IMR-90 (cell line): ENCODE measurements at regions not wholly inside any gene's neighbourhood (a gene's known extent, or its start where the extent isn't known, plus 50 kb on each side); places are given as distances from the start of the nearest gene placed in this dataset.

Source experiments
- ATAC-seq: fragments of 200-7000 bp; cut with Tn5 transposase; 2 replicates; pipeline ENCODE4 v1.9.1; 2020; ENCODE audit warnings: low read depth, mild to moderate bottlenecking, moderate library complexity
- BruUV-seq: library from RNA; stranded (reverse); fragments of 400-500 nt; replicated peaks from 2 replicates; lab custom pipeline; 2021; lab: Mats Ljungman, UMichigan
- CTCF ChIA-PET: fragments of 300-600 bp; formaldehyde crosslinking; extraction: SDS; loops from one replicate; lab custom pipeline; 2021; ENCODE audit warnings: antibody characterized with exemption; lab: Yijun Ruan, JAX
- POLR2A ChIA-PET: fragments of 300-600 bp; sonication (Branson Sonifier 250); formaldehyde crosslinking; loops from one replicate; lab custom pipeline; 2022; ENCODE audit warnings: antibody characterized with exemption; ENCODE audit not compliant: unreplicated experiment; lab: Charles Lee
- DNase-seq: peaks from one replicate; pipeline ENCODE4 v3.0.0; 2013
- H2AFZ ChIP-seq: replicated peaks from 2 replicates; pipeline ENCODE3; 2013; ENCODE audit warnings: low read length, mild to moderate bottlenecking; ENCODE audit not compliant: poor library complexity
- H2AK5ac ChIP-seq: 2 replicates; pipeline ENCODE4 v1.6.1; 2013; ENCODE audit warnings: low read depth, low read length, inconsistent platforms
- H2AK9ac ChIP-seq: replicated peaks from 2 replicates; pipeline ENCODE3; 2013; ENCODE audit warnings: mild to moderate bottlenecking, low read depth, low read length, moderate library complexity; ENCODE audit not compliant: poor library complexity
- H2BK120ac ChIP-seq: 2 replicates; pipeline ENCODE4 v1.6.1; 2013; ENCODE audit warnings: low read depth, low read length, inconsistent platforms
- H2BK15ac ChIP-seq: 3 replicates; pipeline ENCODE4 v1.6.1; 2013; ENCODE audit warnings: low read depth, low read length, inconsistent platforms
- H2BK20ac ChIP-seq: 2 replicates; pipeline ENCODE4 v1.6.1; 2013; ENCODE audit warnings: low read depth, mild to moderate bottlenecking, inconsistent platforms, low read length, moderate library complexity
- H2BK5ac ChIP-seq: 2 replicates; pipeline ENCODE4 v1.6.1; 2013; ENCODE audit warnings: mild to moderate bottlenecking, low read depth, low read length, inconsistent platforms; ENCODE audit not compliant: poor library complexity, severe bottlenecking
- H3K14ac ChIP-seq: replicated peaks from 2 replicates; pipeline ENCODE4 v1.6.1; 2013; ENCODE audit warnings: low read depth, low read length, inconsistent platforms
- H3K18ac ChIP-seq: 2 replicates; pipeline ENCODE4 v1.6.1; 2013; ENCODE audit warnings: low read depth, low read length, control low read depth
- H3K23ac ChIP-seq: 2 replicates; pipeline ENCODE4 v1.6.1; 2013; ENCODE audit warnings: low read depth, low read length, inconsistent platforms
- H3K27ac ChIP-seq: 2 replicates; pipeline ENCODE4 v1.5.1; 2013; ENCODE audit warnings: mild to moderate bottlenecking, control low read depth, low read length; ENCODE audit not compliant: insufficient read depth
- H3K27me3 ChIP-seq: 2 replicates; pipeline ENCODE4 v1.6.1; 2013; ENCODE audit warnings: low read length; ENCODE audit not compliant: control insufficient read depth, insufficient read depth
- H3K36me3 ChIP-seq: 2 replicates; pipeline ENCODE4 v1.6.1; 2013; ENCODE audit warnings: low read length, mixed read lengths; ENCODE audit not compliant: control insufficient read depth, insufficient read depth
- H3K4ac ChIP-seq: 2 replicates; pipeline ENCODE4 v1.6.1; 2013; ENCODE audit warnings: low read depth, low read length, inconsistent platforms
- H3K4me1 ChIP-seq: 2 replicates; pipeline ENCODE4 v1.6.1; 2013; ENCODE audit warnings: low read length, mixed read lengths; ENCODE audit not compliant: control insufficient read depth, insufficient read depth
- H3K4me2 ChIP-seq: 2 replicates; pipeline ENCODE4 v1.6.1; 2013; ENCODE audit warnings: low read depth, mild to moderate bottlenecking, control low read depth, low read length, moderate library complexity
- H3K4me3 ChIP-seq: 2 replicates; pipeline ENCODE4 v1.5.1; 2013; ENCODE audit warnings: low read depth, mild to moderate bottlenecking, control low read depth, low read length, moderate library complexity; ENCODE audit not compliant: insufficient read depth
- H3K56ac ChIP-seq: 2 replicates; pipeline ENCODE4 v1.6.1; 2013; ENCODE audit warnings: low read length, inconsistent platforms; ENCODE audit not compliant: insufficient read depth; ENCODE audit errors: extremely low read depth
- H3K79me1 ChIP-seq, 2 experiments: 2 replicates each; pipeline ENCODE4 v1.6.1; 2013; ENCODE audit warnings: low read length in 2 of 2, inconsistent platforms in 1 of 2, low read depth in 1 of 2
- H3K9ac ChIP-seq: 2 replicates; pipeline ENCODE4 v1.6.1; 2013; ENCODE audit warnings: low read depth, low read length, control low read depth
- H3K9me1 ChIP-seq: 2 replicates; pipeline ENCODE4 v1.6.1; 2013; ENCODE audit warnings: low read length, inconsistent platforms; ENCODE audit not compliant: insufficient read depth
- H3K9me3 ChIP-seq: 2 replicates; pipeline ENCODE4 v1.6.1; 2013; ENCODE audit warnings: low read length; ENCODE audit not compliant: control insufficient read depth, insufficient read depth
- H4K20me1 ChIP-seq: 2 replicates; pipeline ENCODE4 v1.6.1; 2013; ENCODE audit warnings: low read length, inconsistent platforms; ENCODE audit not compliant: insufficient read depth
- H4K5ac ChIP-seq: 2 replicates; pipeline ENCODE4 v1.6.1; 2013; ENCODE audit warnings: mild to moderate bottlenecking, low read depth, low read length, control low read depth
- H4K8ac ChIP-seq, 2 experiments: 2 replicates each; pipeline ENCODE4 v1.6.1; 2013; ENCODE audit warnings: low read depth in 2 of 2, low read length in 2 of 2, control low read depth in 1 of 2, inconsistent platforms in 1 of 2
- H4K91ac ChIP-seq: 2 replicates; pipeline ENCODE4 v1.6.1; 2013; ENCODE audit warnings: low read depth, low read length, inconsistent platforms; ENCODE audit not compliant: insufficient read depth
- BHLHE40 ChIP-seq: fragments of 150-350 bp; IDR thresholded peaks from 2 replicates; pipeline ENCODE4 v1.6.1; 2016; ENCODE audit warnings: mild to moderate bottlenecking, low read depth, low read length
- CEBPB ChIP-seq: IDR thresholded peaks from 2 replicates; pipeline ENCODE4 v1.6.1; 2012; ENCODE audit warnings: low read depth, low read length, improper control_type of control experiment
- CHD1 ChIP-seq: IDR thresholded peaks from 2 replicates; pipeline ENCODE4 v1.6.1; 2012; ENCODE audit warnings: low read depth, low read length, improper control_type of control experiment
- ELK1 ChIP-seq: fragments of 150-350 bp; IDR thresholded peaks from 2 replicates; pipeline ENCODE4 v1.6.1; 2016; ENCODE audit warnings: low read depth, mild to moderate bottlenecking, low read length, moderate library complexity, borderline replicate concordance
- FOS ChIP-seq: fragments of 150-350 bp; IDR thresholded peaks from 2 replicates; pipeline ENCODE4 v1.6.1; 2016; ENCODE audit warnings: low read depth, low read length
- MAFK ChIP-seq: IDR thresholded peaks from 2 replicates; pipeline ENCODE4 v1.6.1; 2012; ENCODE audit warnings: low read depth, low read length, improper control_type of control experiment
- MAZ ChIP-seq: IDR thresholded peaks from 2 replicates; pipeline ENCODE4 v1.6.1; 2012; ENCODE audit warnings: low read depth, mild to moderate bottlenecking, low read length, improper control_type of control experiment, moderate library complexity, borderline replicate concordance
- MXI1 ChIP-seq: IDR thresholded peaks from 2 replicates; pipeline ENCODE4 v1.6.1; 2012; ENCODE audit warnings: low read depth, mild to moderate bottlenecking, low read length, moderate library complexity, borderline replicate concordance
- NFE2L2 ChIP-seq: fragments of 150-350 bp; IDR thresholded peaks from 2 replicates; pipeline ENCODE4 v1.6.1; 2016; ENCODE audit warnings: low read depth, mild to moderate bottlenecking, low read length
- POLR2A ChIP-seq: IDR thresholded peaks from 2 replicates; pipeline ENCODE4 v1.6.1; 2012; ENCODE audit warnings: mild to moderate bottlenecking, low read depth, low read length
- RAD21 ChIP-seq: IDR thresholded peaks from 2 replicates; pipeline ENCODE4 v1.6.1; 2012; ENCODE audit warnings: low read length, improper control_type of control experiment
- RCOR1 ChIP-seq: IDR thresholded peaks from 2 replicates; pipeline ENCODE4 v1.6.1; 2012; ENCODE audit warnings: mild to moderate bottlenecking, low read length, improper control_type of control experiment; ENCODE audit not compliant: insufficient replicate concordance
- RFX5 ChIP-seq: IDR thresholded peaks from 2 replicates; pipeline ENCODE4 v1.8.0; 2012; ENCODE audit warnings: low read depth, mild to moderate bottlenecking, low read length, moderate library complexity
- SMC3 ChIP-seq: fragments of 150-350 bp; IDR thresholded peaks from 2 replicates; pipeline ENCODE4 v1.6.1; 2016; ENCODE audit warnings: low read depth, mild to moderate bottlenecking, antibody characterized with exemption, low read length, moderate library complexity
- WGBS, 2 experiments: methylation state at CpG; one replicate each; pipeline versions ENCODE4 v1.1.5 to v1.1.7; 2013; ENCODE audit warnings: missing lambda C conversion rate in 2 of 2; ENCODE audit not compliant: insufficient read length in 1 of 2; ENCODE audit errors: extremely low coverage in 2 of 2; 5-methylcytosine and 5-hydroxymethylcytosine counted together
- dilution Hi-C: fragments of 300-500 bp; cut with HindIII; formaldehyde crosslinking; loops from one replicate; pipeline ENCODE4 v1.14.3; 2018; ENCODE audit warnings: low sequenced_read_pairs; ENCODE audit not compliant: unreplicated experiment
- in situ Hi-C: fragments of 300-500 bp; cut with MboI; formaldehyde crosslinking; loops from 3 replicates; pipeline ENCODE4 v1.14.3; 2019; ENCODE audit warnings: low sequenced_read_pairs, inconsistent platforms, mixed read lengths
- intact Hi-C: fragments of 100-400 bp; cut with micrococcal nuclease; formaldehyde crosslinking; loops from 2 replicates; pipeline ENCODE4 v1.10.0; 2022
- TF ChIP-seq, protein P1 (sequence below): conservative IDR thresholded peaks from 2 replicates; pipeline ENCODE4 v1.5.1; 2012; ENCODE audit warnings: mild to moderate bottlenecking, low read depth, low read length, improper control_type of control experiment
- TF ChIP-seq, protein P2 (sequence below): fragments of 150-350 bp; IDR thresholded peaks from 2 replicates; pipeline ENCODE4 v1.6.1; 2017; ENCODE audit warnings: mild to moderate bottlenecking, antibody characterized with exemption, low read length, low read depth

GRCh38 chr6:103079867-103080266, 1686.4 kb downstream of the GRIK2 start:
- H3K79me1 ChIP-seq: no peaks in the 10 kb centered on the region
- in situ Hi-C loops: no loop called here
- no peak overlapping the region for H3K56ac ChIP-seq
- no peaks in the 10 kb centered on the region for H4K20me1 ChIP-seq
- H3K27me3 ChIP-seq: no peaks in the 10 kb centered on the region
- H3K9me1 ChIP-seq: no peaks in the 10 kb centered on the region
- intact Hi-C loops: no loop called here
- H3K4me2 ChIP-seq: no peak overlapping the region
- no peaks in the 10 kb centered on the region for H3K4me1 ChIP-seq
- BruUV-seq: no TSS peak
- dilution Hi-C loops: no loop called here
- no peak overlapping the region for H2AK5ac ChIP-seq
- H2BK15ac ChIP-seq: no peak overlapping the region
- H2BK120ac ChIP-seq: no peak overlapping the region
- no peaks in the 10 kb centered on the region for H3K36me3 ChIP-seq
- DNase-seq (no peak), ATAC-seq (no peak)
- TF ChIP-seq MXI1: no peak
- TF ChIP-seq FOS: no peak
- TF ChIP-seq MAFK: no peak
- TF ChIP-seq, protein P1, sequence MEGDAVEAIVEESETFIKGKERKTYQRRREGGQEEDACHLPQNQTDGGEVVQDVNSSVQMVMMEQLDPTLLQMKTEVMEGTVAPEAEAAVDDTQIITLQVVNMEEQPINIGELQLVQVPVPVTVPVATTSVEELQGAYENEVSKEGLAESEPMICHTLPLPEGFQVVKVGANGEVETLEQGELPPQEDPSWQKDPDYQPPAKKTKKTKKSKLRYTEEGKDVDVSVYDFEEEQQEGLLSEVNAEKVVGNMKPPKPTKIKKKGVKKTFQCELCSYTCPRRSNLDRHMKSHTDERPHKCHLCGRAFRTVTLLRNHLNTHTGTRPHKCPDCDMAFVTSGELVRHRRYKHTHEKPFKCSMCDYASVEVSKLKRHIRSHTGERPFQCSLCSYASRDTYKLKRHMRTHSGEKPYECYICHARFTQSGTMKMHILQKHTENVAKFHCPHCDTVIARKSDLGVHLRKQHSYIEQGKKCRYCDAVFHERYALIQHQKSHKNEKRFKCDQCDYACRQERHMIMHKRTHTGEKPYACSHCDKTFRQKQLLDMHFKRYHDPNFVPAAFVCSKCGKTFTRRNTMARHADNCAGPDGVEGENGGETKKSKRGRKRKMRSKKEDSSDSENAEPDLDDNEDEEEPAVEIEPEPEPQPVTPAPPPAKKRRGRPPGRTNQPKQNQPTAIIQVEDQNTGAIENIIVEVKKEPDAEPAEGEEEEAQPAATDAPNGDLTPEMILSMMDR: no peak
- no peak for TF ChIP-seq SMC3
- no peak for TF ChIP-seq MAZ
- no peak for TF ChIP-seq CEBPB
- no peak for TF ChIP-seq RAD21
- TF ChIP-seq ELK1: no peak
- TF ChIP-seq BHLHE40: no peak
- no peak for TF ChIP-seq CHD1
- TF ChIP-seq NFE2L2: no peak
- TF ChIP-seq, protein P2, sequence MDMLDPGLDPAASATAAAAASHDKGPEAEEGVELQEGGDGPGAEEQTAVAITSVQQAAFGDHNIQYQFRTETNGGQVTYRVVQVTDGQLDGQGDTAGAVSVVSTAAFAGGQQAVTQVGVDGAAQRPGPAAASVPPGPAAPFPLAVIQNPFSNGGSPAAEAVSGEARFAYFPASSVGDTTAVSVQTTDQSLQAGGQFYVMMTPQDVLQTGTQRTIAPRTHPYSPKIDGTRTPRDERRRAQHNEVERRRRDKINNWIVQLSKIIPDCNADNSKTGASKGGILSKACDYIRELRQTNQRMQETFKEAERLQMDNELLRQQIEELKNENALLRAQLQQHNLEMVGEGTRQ: no peak
- TF ChIP-seq POLR2A: no peak
- no peak for TF ChIP-seq RCOR1
- TF ChIP-seq RFX5: no peak
- no peak overlapping the region for H3K27ac ChIP-seq
- no peak overlapping the region for H2BK20ac ChIP-seq
- no peak overlapping the region for H2BK5ac ChIP-seq
- H2AK9ac ChIP-seq: no peak overlapping the region
- CTCF ChIA-PET: no interaction called here
- no peak overlapping the region for H3K23ac ChIP-seq
- H4K5ac ChIP-seq: no peak overlapping the region
- no peak overlapping the region for H4K91ac ChIP-seq
- H3K18ac ChIP-seq: no peak overlapping the region
- WGBS, 2 experiments: no CpG with 5 or more reads among the region's 1 CpG
- H3K4ac ChIP-seq: no peak overlapping the region
- no peak overlapping the region for H4K8ac ChIP-seq
- H3K9me3 ChIP-seq: no peaks in the 10 kb centered on the region; the same call in 1 of the 2 replicates
- H3K9ac ChIP-seq: no peak overlapping the region
- no peak overlapping the region for H2AFZ ChIP-seq
- POLR2A ChIA-PET: no interaction called here
- no peak overlapping the region for H3K14ac ChIP-seq
- H3K4me3 ChIP-seq: no peak overlapping the region
